DND-41 (cell line): ENCODE measurements at regions not wholly inside any gene's neighbourhood (a gene's known extent, or its start where the extent isn't known, plus 50 kb on each side); places are given as distances from the start of the nearest gene placed in this dataset.

ENCODE experiments used
- ATAC-seq: fragments of 200-7000 bp; cut with Tn5 transposase; 3 replicates; pipeline ENCODE4 v1.9.1; 2021; ENCODE audit warnings: low read depth; ENCODE audit not compliant: insufficient read depth
- DNase-seq: peaks from one replicate; pipeline ENCODE4 v3.0.0-alpha.2; 2020
- H2AFZ ChIP-seq: 2 replicates; pipeline ENCODE4 v1.6.0; 2012; ENCODE audit warnings: low read depth, low read length
- H3K27ac ChIP-seq: 2 replicates; pipeline ENCODE4 v1.5.1; 2012; ENCODE audit warnings: low read length, inconsistent platforms
- H3K27me3 ChIP-seq: fragments of 200-600 bp; sonication (generic); 2 replicates; pipeline ENCODE4 v1.6.0; 2012; ENCODE audit warnings: low read length, mild to moderate bottlenecking, inconsistent platforms; ENCODE audit not compliant: insufficient read depth, poor library complexity
- H3K36me3 ChIP-seq: 2 replicates; pipeline ENCODE4 v1.5.1; 2012; ENCODE audit warnings: low read length, inconsistent platforms; ENCODE audit not compliant: insufficient read depth
- H3K4me1 ChIP-seq: 2 replicates; pipeline ENCODE4 v1.5.1; 2012; ENCODE audit warnings: mild to moderate bottlenecking, low read length; ENCODE audit not compliant: insufficient read depth
- H3K4me2 ChIP-seq: 2 replicates; pipeline ENCODE4 v1.6.0; 2012; ENCODE audit warnings: mild to moderate bottlenecking, moderate library complexity, low read length, inconsistent platforms; ENCODE audit not compliant: insufficient read depth
- H3K4me3 ChIP-seq, 2 experiments: fragments of 200-600 bp in 1 of 2; shearing (Covaris generic) in 1 of 2; 2 replicates each; pipeline ENCODE4 v1.5.1; 2012 to 2016; ENCODE audit warnings: inconsistent platforms in 2 of 2, low read length in 2 of 2, mild to moderate bottlenecking in 2 of 2, low read depth in 1 of 2, moderate library complexity in 1 of 2
- H3K79me2 ChIP-seq: 2 replicates; pipeline ENCODE4 v1.6.0; 2012; ENCODE audit warnings: low read length, inconsistent platforms; ENCODE audit not compliant: insufficient read depth
- H3K9ac ChIP-seq: 2 replicates; pipeline ENCODE4 v1.6.0; 2012; ENCODE audit warnings: low read depth, mild to moderate bottlenecking, inconsistent platforms, low read length, moderate library complexity
- H3K9me3 ChIP-seq: 2 replicates; pipeline ENCODE4 v1.5.1; 2012; ENCODE audit warnings: low read length, moderate library complexity, mild to moderate bottlenecking, inconsistent platforms; ENCODE audit not compliant: insufficient read depth, severe bottlenecking
- H4K20me1 ChIP-seq: 2 replicates; pipeline ENCODE4 v1.6.0; 2012; ENCODE audit warnings: low read length; ENCODE audit not compliant: insufficient read depth
- CTCF ChIP-seq: IDR thresholded peaks from 2 replicates; pipeline ENCODE4 v1.5.1; 2012; ENCODE audit warnings: borderline replicate concordance, low read length, moderate library complexity, mild to moderate bottlenecking; ENCODE audit not compliant: poor library complexity, severe bottlenecking; ENCODE audit errors: extremely low read depth
- EZH2 ChIP-seq: IDR thresholded peaks from 3 replicates; pipeline ENCODE4 v1.6.1; 2012; ENCODE audit warnings: borderline replicate concordance, low read depth, mild to moderate bottlenecking, moderate library complexity, low read length, inconsistent platforms; ENCODE audit not compliant: severe bottlenecking

GRCh38 chr12:107450541-107450940 is 235.1 kb upstream of the PWP1 start:
- no peak for DNase-seq
- Histone ChIP-seq H3K27me3 (peaks cover 5% of the 10 kb centered on the region), H2AFZ (no peak overlapping the region), H3K27ac (no peak overlapping the region), H3K79me2 (no peaks in the 10 kb centered on the region), H3K36me3 (no peaks in the 10 kb centered on the region), H3K9ac (no peak overlapping the region), H4K20me1 (no peaks in the 10 kb centered on the region), H3K4me1 (no peaks in the 10 kb centered on the region), H3K4me2 (no peak overlapping the region), H3K4me3 (no peak overlapping the region), H3K9me3 (no peaks in the 10 kb centered on the region)
- TF ChIP-seq EZH2: no peak
- TF ChIP-seq CTCF: no peak
- no peak for ATAC-seq

- Histone ChIP-seq H3K27me3 (peaks cover 3% of the 10 kb centered on the region), H3K9ac (no peak overlapping the region), H3K4me1 (no peaks in the 10 kb centered on the region), H3K9me3 (no peaks in the 10 kb centered on the region), H2AFZ (no peak overlapping the region), H3K79me2 (no peaks in the 10 kb centered on the region), H3K4me2 (no peak overlapping the region), H4K20me1 (no peaks in the 10 kb centered on the region), H3K36me3 (no peaks in the 10 kb centered on the region), H3K27ac (no peak overlapping the region), H3K4me3 (no peak overlapping the region)
- no peak for ATAC-seq
- TF ChIP-seq CTCF (no peak), EZH2 (no peak)
- DNase-seq: no peak
These were observed 234.4 kb upstream of the PWP1 start for GRCh38 chr12:107451246-107451645.

GRCh38 chr12:107454109-107454830 is 231.3 kb upstream of the PWP1 start:
- Histone ChIP-seq H3K4me3 (no peak overlapping the region), H3K9me3 (no peaks in the 10 kb centered on the region), H3K9ac (no peak overlapping the region), H3K27me3 (no peaks in the 10 kb centered on the region), H3K4me1 (no peaks in the 10 kb centered on the region), H3K36me3 (no peaks in the 10 kb centered on the region), H3K79me2 (no peaks in the 10 kb centered on the region), H3K4me2 (no peak overlapping the region), H3K27ac (no peak overlapping the region), H4K20me1 (no peaks in the 10 kb centered on the region), H2AFZ (no peak overlapping the region)
- TF ChIP-seq CTCF: no peak
- DNase-seq (no peak), ATAC-seq (no peak)
